ENCODE measurements at regions not wholly inside any gene's neighbourhood (a gene's known extent, or its start where the extent isn't known, plus 50 kb on each side); places are given as distances from the start of the nearest gene placed in this dataset.

DNA sequence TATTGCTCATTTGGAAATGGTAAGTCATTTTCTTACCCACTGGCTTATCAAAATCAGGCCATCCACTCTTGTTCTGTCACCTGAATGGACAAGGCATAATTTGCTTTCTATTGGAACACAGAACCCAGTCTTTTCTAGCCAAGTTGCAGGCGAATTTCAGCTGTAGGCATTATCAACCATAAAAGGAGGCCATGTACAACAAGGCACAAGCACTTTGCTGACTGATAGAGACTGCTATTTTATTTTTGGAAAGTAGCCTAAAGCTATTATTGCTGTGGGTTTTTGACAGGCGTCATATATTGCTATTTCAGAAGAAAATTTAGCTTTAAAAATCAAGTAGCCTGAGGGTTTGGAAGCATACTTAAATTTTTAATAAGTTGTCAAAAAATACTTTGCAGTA, 344.2 kb downstream of the HDGFL1 start:
- ATAC-seq (ENCODE audit: low read depth) = no peak
- Mint-ChIP-seq H3K4me3 (no peak overlapping the region), H3K36me3 (ENCODE audit: low read depth) (no peaks in the 10 kb centered on the region), H3K27me3 (no peaks in the 10 kb centered on the region), H3K4me1 (no peaks in the 10 kb centered on the region), H3K27ac (no peak overlapping the region), H3K9me3 (peaks cover 3% of the 10 kb centered on the region)
- DNase-seq = no peak
- ChIA-PET CTCF (no interaction called here), POLR2A (no interaction called here)
- TF ChIP-seq, protein P1, sequence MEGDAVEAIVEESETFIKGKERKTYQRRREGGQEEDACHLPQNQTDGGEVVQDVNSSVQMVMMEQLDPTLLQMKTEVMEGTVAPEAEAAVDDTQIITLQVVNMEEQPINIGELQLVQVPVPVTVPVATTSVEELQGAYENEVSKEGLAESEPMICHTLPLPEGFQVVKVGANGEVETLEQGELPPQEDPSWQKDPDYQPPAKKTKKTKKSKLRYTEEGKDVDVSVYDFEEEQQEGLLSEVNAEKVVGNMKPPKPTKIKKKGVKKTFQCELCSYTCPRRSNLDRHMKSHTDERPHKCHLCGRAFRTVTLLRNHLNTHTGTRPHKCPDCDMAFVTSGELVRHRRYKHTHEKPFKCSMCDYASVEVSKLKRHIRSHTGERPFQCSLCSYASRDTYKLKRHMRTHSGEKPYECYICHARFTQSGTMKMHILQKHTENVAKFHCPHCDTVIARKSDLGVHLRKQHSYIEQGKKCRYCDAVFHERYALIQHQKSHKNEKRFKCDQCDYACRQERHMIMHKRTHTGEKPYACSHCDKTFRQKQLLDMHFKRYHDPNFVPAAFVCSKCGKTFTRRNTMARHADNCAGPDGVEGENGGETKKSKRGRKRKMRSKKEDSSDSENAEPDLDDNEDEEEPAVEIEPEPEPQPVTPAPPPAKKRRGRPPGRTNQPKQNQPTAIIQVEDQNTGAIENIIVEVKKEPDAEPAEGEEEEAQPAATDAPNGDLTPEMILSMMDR (IDR thresholded peaks at IDR 0.05) = no peak
- intact Hi-C loops (cut with micrococcal nuclease) = no loop called here

DNA sequence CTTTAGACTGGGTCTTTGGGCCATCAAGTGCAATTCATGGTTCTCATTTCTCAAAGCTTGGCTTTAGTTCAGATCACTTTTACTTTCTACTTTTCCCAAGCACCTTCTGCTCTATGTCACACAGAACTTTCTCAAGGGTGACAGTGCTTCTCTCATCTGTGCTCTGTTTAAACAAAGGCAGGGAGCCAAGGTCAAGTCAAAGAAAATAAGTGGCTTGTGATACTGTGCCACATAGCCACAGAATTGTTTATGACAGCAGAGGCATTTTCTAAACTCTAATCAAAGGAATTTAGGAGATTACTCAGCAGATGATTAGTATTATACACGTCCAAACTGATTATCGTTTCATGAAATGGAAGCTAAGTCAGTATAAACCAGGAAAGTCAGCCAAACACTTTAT, 348.0 kb downstream of the HDGFL1 start:
- intact Hi-C loops (cut with micrococcal nuclease) = no loop called here
- Mint-ChIP-seq H3K36me3 (ENCODE audit: low read depth) (no peaks in the 10 kb centered on the region), H3K9me3 (peaks cover 3% of the 10 kb centered on the region), H3K4me1 (no peaks in the 10 kb centered on the region), H3K27me3 (no peaks in the 10 kb centered on the region), H3K27ac (no peak overlapping the region), H3K4me3 (no peak overlapping the region)
- TF ChIP-seq, protein P1 (IDR thresholded peaks at IDR 0.05) = no peak
- DNase-seq (no peak), ATAC-seq (ENCODE audit: low read depth) (no peak)
- CTCF ChIA-PET = no interaction called here
- POLR2A ChIA-PET = no interaction called here

DNA sequence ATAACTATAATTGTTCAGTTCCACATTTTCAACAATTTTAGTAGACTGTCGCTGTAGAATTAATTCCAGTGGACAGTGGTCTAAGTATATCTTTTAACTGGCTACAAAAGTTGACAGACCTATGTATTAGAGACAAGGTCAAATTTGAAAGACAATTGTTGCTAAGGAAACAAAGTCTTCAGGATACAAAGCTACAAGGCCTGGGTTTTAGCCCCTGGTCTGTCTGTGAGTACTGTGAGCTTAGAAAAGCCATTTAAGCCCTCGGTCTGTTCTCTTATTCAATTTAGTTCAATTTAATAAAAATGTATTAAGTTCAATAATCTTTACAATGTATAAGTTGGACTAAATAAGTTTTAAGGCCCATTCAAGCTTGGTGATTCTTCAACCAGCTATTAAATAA, 352.5 kb downstream of the HDGFL1 start:
- no peak overlapping the region for H3K4me3 Mint-ChIP-seq
- CTCF ChIA-PET = no interaction called here
- POLR2A ChIA-PET = no interaction called here
- H3K27ac Mint-ChIP-seq = no peak overlapping the region
- TF ChIP-seq, protein P1 (IDR thresholded peaks at IDR 0.05) = no peak
- H3K4me1 Mint-ChIP-seq = no peaks in the 10 kb centered on the region
- no peaks in the 10 kb centered on the region for H3K36me3 Mint-ChIP-seq (ENCODE audit: low read depth)
- no peak for ATAC-seq (ENCODE audit: low read depth)
- H3K9me3 Mint-ChIP-seq = no peaks in the 10 kb centered on the region
- intact Hi-C loops (cut with micrococcal nuclease) = no loop called here
- H3K27me3 Mint-ChIP-seq = no peaks in the 10 kb centered on the region
- DNase-seq = no peak

DNA sequence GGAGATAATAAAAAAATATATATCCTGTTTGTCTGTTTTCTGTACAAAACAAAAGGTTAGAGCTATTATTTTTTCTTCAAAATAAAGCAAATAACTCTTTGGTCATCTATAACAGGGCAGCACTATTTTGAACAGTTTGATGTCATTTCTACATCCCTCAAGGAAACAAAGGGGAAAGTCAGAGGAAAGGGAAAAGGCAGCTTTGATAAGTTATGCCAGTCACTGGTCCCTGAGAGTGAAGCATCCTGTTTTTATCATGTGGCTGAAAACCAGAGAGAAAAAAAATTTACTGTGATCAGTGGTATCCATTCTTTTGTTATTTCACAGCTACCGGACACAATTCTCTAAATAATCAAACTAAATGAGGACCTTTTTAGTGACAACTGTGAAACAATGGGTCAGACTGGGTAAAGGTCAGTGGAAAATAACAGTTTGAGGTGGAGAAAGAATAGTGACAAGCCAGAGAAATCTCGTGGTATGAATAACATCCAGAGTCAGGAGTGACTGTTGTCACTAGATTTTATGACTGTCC, 356.0 kb downstream of the HDGFL1 start:
- H3K4me1 Mint-ChIP-seq = no peaks in the 10 kb centered on the region
- TF ChIP-seq, protein P1 (IDR thresholded peaks at IDR 0.05) = no peak
- intact Hi-C loops (cut with micrococcal nuclease) = no loop called here
- H3K27ac Mint-ChIP-seq = no peak overlapping the region
- CTCF ChIA-PET = no interaction called here
- H3K27me3 Mint-ChIP-seq = no peaks in the 10 kb centered on the region
- no peaks in the 10 kb centered on the region for H3K9me3 Mint-ChIP-seq
- POLR2A ChIA-PET = no interaction called here
- DNase-seq = no peak
- no peaks in the 10 kb centered on the region for H3K36me3 Mint-ChIP-seq (ENCODE audit: low read depth)
- H3K4me3 Mint-ChIP-seq = no peak overlapping the region
- no peak for ATAC-seq (ENCODE audit: low read depth)

DNA sequence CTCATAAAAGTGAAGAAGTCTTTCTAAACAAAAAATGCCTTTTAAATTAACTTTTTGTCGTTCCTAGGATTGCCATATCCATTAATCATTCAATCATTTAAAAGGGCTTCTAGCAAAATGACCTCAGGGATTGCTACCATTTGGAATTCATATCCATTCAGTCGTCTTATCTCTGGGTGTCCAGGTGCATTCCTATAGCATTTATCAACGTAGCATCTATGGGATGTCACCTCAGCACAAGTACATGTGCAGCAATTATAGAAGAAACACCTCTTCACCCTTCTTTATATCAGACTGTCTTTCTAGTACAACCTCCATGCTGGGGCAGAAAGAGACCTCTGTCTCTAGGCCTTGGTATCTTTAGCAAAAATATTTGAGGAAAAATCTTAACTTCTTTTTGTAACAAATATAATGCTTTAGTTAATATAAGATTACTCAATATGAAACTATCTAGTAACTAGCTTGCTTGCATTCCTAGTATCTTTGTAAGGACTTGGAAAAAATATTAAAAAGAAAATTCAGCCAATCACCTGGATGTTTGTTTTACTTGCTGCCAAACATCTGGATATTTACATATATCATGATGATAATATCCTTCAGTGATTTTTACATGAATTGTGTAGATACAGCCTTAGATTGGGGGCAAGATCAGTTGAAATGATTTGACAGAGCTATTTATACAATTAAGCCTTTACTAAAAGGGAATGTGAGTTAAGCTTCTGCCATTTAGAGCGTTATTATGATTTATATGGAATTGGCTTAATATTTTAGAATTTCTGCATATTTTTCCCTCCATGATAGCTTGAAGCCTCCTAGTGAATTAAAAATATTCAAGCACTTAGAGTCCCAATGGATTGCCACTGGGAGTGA, 356.8 kb downstream of the HDGFL1 start:
- Mint-ChIP-seq H3K36me3 (ENCODE audit: low read depth) (no peaks in the 10 kb centered on the region), H3K4me3 (no peak overlapping the region), H3K27me3 (no peaks in the 10 kb centered on the region), H3K27ac (no peak overlapping the region), H3K4me1 (no peaks in the 10 kb centered on the region), H3K9me3 (no peaks in the 10 kb centered on the region)
- TF ChIP-seq, protein P1 (IDR thresholded peaks at IDR 0.05) = no peak
- no peak for DNase-seq
- CTCF ChIA-PET = no interaction called here
- no peak for ATAC-seq (ENCODE audit: low read depth)
- POLR2A ChIA-PET = no interaction called here
- intact Hi-C loops (cut with micrococcal nuclease) = no loop called here
